ENCODE measurements at regions not wholly inside any gene's neighbourhood (a gene's known extent, or its start where the extent isn't known, plus 50 kb on each side); places are given as distances from the start of the nearest gene placed in this dataset.

DNA sequence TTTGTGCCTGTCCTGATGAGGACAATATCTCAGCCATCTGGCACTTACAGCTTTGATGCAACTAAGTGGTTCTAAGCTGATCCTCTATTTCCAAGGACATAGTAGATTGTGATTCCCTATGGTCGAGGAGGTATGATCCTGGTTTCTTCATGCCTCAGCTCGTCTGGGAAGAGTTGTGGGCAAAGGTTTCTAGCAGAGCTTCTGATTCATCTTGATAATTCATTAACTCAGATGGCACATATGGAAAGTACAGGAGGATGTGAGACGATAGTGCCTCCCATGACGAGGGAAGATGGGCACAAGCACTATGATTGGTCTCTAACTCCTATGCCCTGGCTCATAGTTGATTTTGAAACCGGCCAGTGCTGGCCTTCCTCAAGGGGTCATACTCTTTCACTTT lies 334.2 kb upstream of the SEMA6D start:
- TF ChIP-seq, protein P1, sequence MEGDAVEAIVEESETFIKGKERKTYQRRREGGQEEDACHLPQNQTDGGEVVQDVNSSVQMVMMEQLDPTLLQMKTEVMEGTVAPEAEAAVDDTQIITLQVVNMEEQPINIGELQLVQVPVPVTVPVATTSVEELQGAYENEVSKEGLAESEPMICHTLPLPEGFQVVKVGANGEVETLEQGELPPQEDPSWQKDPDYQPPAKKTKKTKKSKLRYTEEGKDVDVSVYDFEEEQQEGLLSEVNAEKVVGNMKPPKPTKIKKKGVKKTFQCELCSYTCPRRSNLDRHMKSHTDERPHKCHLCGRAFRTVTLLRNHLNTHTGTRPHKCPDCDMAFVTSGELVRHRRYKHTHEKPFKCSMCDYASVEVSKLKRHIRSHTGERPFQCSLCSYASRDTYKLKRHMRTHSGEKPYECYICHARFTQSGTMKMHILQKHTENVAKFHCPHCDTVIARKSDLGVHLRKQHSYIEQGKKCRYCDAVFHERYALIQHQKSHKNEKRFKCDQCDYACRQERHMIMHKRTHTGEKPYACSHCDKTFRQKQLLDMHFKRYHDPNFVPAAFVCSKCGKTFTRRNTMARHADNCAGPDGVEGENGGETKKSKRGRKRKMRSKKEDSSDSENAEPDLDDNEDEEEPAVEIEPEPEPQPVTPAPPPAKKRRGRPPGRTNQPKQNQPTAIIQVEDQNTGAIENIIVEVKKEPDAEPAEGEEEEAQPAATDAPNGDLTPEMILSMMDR (IDR thresholded peaks at IDR 0.05; ENCODE audit: low read depth, low read length, poor library complexity, severe bottlenecking) = no peak
- no peak overlapping the region for H3K4me3 ChIP-seq (ENCODE audit: low read length)
- no peak overlapping the region for H3K27ac ChIP-seq (ENCODE audit: low read depth, low read length)
- H3F3A ChIP-seq (ENCODE audit: control insufficient read depth, insufficient read depth) = no peaks in the 10 kb centered on the region
- no peaks in the 10 kb centered on the region for H3K9me2 ChIP-seq (replicated peaks; ENCODE audit: control insufficient read depth, low read length)
- no peaks in the 10 kb centered on the region for H4K20me1 ChIP-seq (ENCODE audit: control insufficient read depth, insufficient read depth, low read depth, low read length)
- H3K4me2 ChIP-seq (ENCODE audit: low read length) = no peak overlapping the region
- H3K4me1 ChIP-seq (ENCODE audit: control insufficient read depth, low read length) = no peaks in the 10 kb centered on the region
- no peaks in the 10 kb centered on the region for H3K36me3 ChIP-seq (ENCODE audit: control insufficient read depth, low read length)
- no peaks in the 10 kb centered on the region for H3K79me2 ChIP-seq (ENCODE audit: control insufficient read depth, low read length)
- no peaks in the 10 kb centered on the region for H3K27me3 ChIP-seq (ENCODE audit: control insufficient read depth, low read length)
- no peaks in the 10 kb centered on the region for H3K9me3 ChIP-seq (ENCODE audit: control insufficient read depth, insufficient read depth, low read length)

DNA sequence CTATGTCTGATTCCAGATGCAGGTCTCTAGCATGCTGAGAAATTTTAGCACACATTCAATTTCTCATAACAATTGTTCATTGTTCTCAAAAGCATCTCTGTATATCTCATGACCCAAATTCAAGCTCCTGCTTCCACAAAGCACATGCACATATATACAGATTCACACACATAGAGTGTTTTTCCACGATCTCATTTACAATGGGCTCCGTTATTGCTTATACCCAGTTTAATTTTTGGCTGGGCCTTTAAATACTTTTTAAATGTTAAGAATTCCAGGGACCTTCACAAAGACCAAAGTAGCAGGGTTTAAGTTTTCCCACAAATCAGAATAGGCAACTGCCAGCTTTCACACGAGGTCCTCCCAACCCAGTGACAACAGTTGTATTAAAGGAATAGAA lies 333.5 kb upstream of the SEMA6D start:
- no peak overlapping the region for H3K4me3 ChIP-seq (ENCODE audit: low read length)
- no peaks in the 10 kb centered on the region for H3K36me3 ChIP-seq (ENCODE audit: control insufficient read depth, low read length)
- H3K9me2 ChIP-seq (replicated peaks; ENCODE audit: control insufficient read depth, low read length) = no peaks in the 10 kb centered on the region; the same call in 1 of the 2 replicates
- no peaks in the 10 kb centered on the region for H3F3A ChIP-seq (ENCODE audit: control insufficient read depth, insufficient read depth)
- no peaks in the 10 kb centered on the region for H3K9me3 ChIP-seq (ENCODE audit: control insufficient read depth, insufficient read depth, low read length)
- H3K4me1 ChIP-seq (ENCODE audit: control insufficient read depth, low read length) = no peaks in the 10 kb centered on the region
- no peak for TF ChIP-seq EZH2phosphoT487 (IDR thresholded peaks at IDR 0.05; ENCODE audit: borderline replicate concordance, low read length)
- no peaks in the 10 kb centered on the region for H4K20me1 ChIP-seq (ENCODE audit: control insufficient read depth, insufficient read depth, low read depth, low read length)
- H3K27ac ChIP-seq (ENCODE audit: low read depth, low read length) = no peak overlapping the region
- no peak overlapping the region for H3K4me2 ChIP-seq (ENCODE audit: low read length)
- H3K27me3 ChIP-seq (ENCODE audit: control insufficient read depth, low read length) = no peaks in the 10 kb centered on the region
- H3K79me2 ChIP-seq (ENCODE audit: control insufficient read depth, low read length) = no peaks in the 10 kb centered on the region

DNA sequence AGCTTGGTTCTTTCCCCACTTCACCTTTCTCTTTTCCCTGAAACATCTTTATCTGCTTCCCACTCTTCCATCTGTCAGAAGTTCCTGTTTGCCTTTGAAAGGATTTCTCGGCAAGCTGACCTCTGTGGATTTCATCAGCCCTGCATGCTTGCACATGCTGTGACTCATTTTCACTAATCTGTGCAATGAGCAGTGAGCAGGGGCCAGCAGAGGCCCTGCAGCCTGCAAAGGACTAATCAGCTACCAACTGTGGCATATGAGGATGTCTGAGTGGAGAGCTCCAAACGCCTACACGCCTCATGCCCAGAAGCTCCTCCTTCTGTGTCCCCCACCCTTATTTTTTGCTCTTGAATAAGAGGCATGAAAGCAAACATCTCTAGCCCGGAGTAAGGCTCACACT lies 333.0 kb upstream of the SEMA6D start:
- Histone ChIP-seq H3F3A (ENCODE audit: control insufficient read depth, insufficient read depth) (no peaks in the 10 kb centered on the region), H3K36me3 (ENCODE audit: control insufficient read depth, low read length) (no peaks in the 10 kb centered on the region), H4K20me1 (ENCODE audit: control insufficient read depth, insufficient read depth, low read depth, low read length) (no peaks in the 10 kb centered on the region), H3K79me2 (ENCODE audit: control insufficient read depth, low read length) (no peaks in the 10 kb centered on the region), H3K27me3 (ENCODE audit: control insufficient read depth, low read length) (no peaks in the 10 kb centered on the region), H3K9me3 (ENCODE audit: control insufficient read depth, insufficient read depth, low read length) (no peaks in the 10 kb centered on the region), H3K4me2 (ENCODE audit: low read length) (no peak overlapping the region), H3K4me3 (ENCODE audit: low read length) (no peak overlapping the region), H3K27ac (ENCODE audit: low read depth, low read length) (no peak overlapping the region), H3K4me1 (ENCODE audit: control insufficient read depth, low read length) (no peaks in the 10 kb centered on the region), H3K9me2 (replicated peaks; ENCODE audit: control insufficient read depth, low read length) (no peaks in the 10 kb centered on the region; the same call in 1 of the 2 replicates)
- no peak for TF ChIP-seq EZH2phosphoT487 (IDR thresholded peaks at IDR 0.05; ENCODE audit: borderline replicate concordance, low read length)
- TF ChIP-seq, protein P1 (IDR thresholded peaks at IDR 0.05; ENCODE audit: low read depth, low read length, poor library complexity, severe bottlenecking) = no peak

DNA sequence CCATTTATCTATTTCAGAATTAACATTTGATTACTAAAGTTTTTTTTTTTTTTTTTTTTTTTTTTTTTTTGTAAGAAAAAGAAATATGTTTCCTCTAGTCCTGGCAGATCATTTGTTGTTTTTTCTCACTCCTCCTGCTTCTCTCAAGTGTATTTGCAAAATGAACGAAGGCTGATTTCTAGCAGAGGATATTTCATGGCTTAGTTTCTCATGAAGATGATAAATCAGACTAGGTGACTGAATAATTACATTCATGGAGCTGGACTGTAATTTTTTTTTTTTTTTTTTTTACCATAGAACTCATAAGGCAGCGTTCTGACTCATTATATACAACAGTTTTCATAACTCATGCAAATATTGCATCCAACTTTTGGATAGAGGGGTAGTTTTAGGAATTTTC lies 332.5 kb upstream of the SEMA6D start:
- no peaks in the 10 kb centered on the region for H4K20me1 ChIP-seq (ENCODE audit: control insufficient read depth, insufficient read depth, low read depth, low read length)
- no peaks in the 10 kb centered on the region for H3K36me3 ChIP-seq (ENCODE audit: control insufficient read depth, low read length)
- no peak overlapping the region for H3K4me3 ChIP-seq (ENCODE audit: low read length)
- H3K4me1 ChIP-seq (ENCODE audit: control insufficient read depth, low read length) = no peaks in the 10 kb centered on the region
- H3F3A ChIP-seq (ENCODE audit: control insufficient read depth, insufficient read depth) = no peaks in the 10 kb centered on the region
- TF ChIP-seq EZH2phosphoT487 (IDR thresholded peaks at IDR 0.05; ENCODE audit: borderline replicate concordance, low read length) = no peak
- TF ChIP-seq, protein P1 (IDR thresholded peaks at IDR 0.05; ENCODE audit: low read depth, low read length, poor library complexity, severe bottlenecking) = no peak
- H3K9me3 ChIP-seq (ENCODE audit: control insufficient read depth, insufficient read depth, low read length) = no peaks in the 10 kb centered on the region
- no peaks in the 10 kb centered on the region for H3K27me3 ChIP-seq (ENCODE audit: control insufficient read depth, low read length)
- H3K9me2 ChIP-seq (replicated peaks; ENCODE audit: control insufficient read depth, low read length) = no peaks in the 10 kb centered on the region; the same call in 1 of the 2 replicates
- H3K79me2 ChIP-seq (ENCODE audit: control insufficient read depth, low read length) = no peaks in the 10 kb centered on the region
- H3K27ac ChIP-seq (ENCODE audit: low read depth, low read length) = no peak overlapping the region
- no peak overlapping the region for H3K4me2 ChIP-seq (ENCODE audit: low read length)
